ENCODE measurements at regions not wholly inside any gene's neighbourhood (a gene's known extent, or its start where the extent isn't known, plus 50 kb on each side); places are given as distances from the start of the nearest gene placed in this dataset.
"Not testable (repeated sequence)": the region's sequence is repeated elsewhere in the genome, so short reads cannot be mapped to it uniquely, and the experiment has no call there.

- TF ChIP-seq POLR2A (IDR thresholded peaks at IDR 0.05; ENCODE audit: low read depth) (no peak), POLR2AphosphoS5 (IDR thresholded peaks at IDR 0.05) (no peak), CTCF (IDR thresholded peaks at IDR 0.05) (no peak)
- no peak for DNase-seq (ENCODE audit: extremely low spot score)
- Histone ChIP-seq H3K27ac (replicated peaks in 1 of 4) (no peak overlapping the region), H3K9me3 (no peaks in the 10 kb centered on the region), H3K36me3 (no peaks in the 10 kb centered on the region), H3K4me1 (no peaks in the 10 kb centered on the region), H3K4me3 (no peak overlapping the region), H3K27me3 (no peaks in the 10 kb centered on the region)
- intact Hi-C loops (cut with DNase I) = no loop called here
- WGBS = 65% methylated on average over 3 of the region's 3 CpGs
Measured at GRCh38 chr4:138445098-138445497, 202.9 kb upstream of the SLC7A11 start.

- no peak for TF ChIP-seq EP300 (IDR thresholded peaks at IDR 0.05)
- TF ChIP-seq POLR2AphosphoS5 (IDR thresholded peaks at IDR 0.05) = no peak
- TF ChIP-seq POLR2A (IDR thresholded peaks at IDR 0.05; ENCODE audit: low read depth) = no peak
- TF ChIP-seq CTCF (IDR thresholded peaks at IDR 0.05) = no peak
- intact Hi-C loops (cut with DNase I) = no loop called here
- Histone ChIP-seq H3K9me3 (no peaks in the 10 kb centered on the region), H3K4me1 (no peaks in the 10 kb centered on the region), H3K36me3 (no peaks in the 10 kb centered on the region), H3K27me3 (no peaks in the 10 kb centered on the region), H3K4me3 (no peak overlapping the region), H3K27ac (replicated peaks in 1 of 4) (no peak overlapping the region)
- no peak for DNase-seq (ENCODE audit: extremely low spot score)
- 84% methylated on average over 2 of the region's 2 CpGs for WGBS
Measured at GRCh38 chr4:138444260-138444659, 202.1 kb upstream of the SLC7A11 start.

GRCh38 chr4:138439143-138439581 lies 197.0 kb upstream of the SLC7A11 start:
- no peaks in the 10 kb centered on the region for H3K27me3 ChIP-seq
- TF ChIP-seq POLR2A (IDR thresholded peaks at IDR 0.05; ENCODE audit: low read depth) = no peak
- H3K4me1 ChIP-seq = no peaks in the 10 kb centered on the region
- no peak overlapping the region for H3K4me3 ChIP-seq
- WGBS = 75% methylated on average over 5 of the region's 5 CpGs
- intact Hi-C loops (cut with DNase I) = no loop called here
- H3K9me3 ChIP-seq = peaks cover 0 to 4% (median 0%) of the 10 kb centered on the region in 4 donors
- no peak overlapping the region for H3K27ac ChIP-seq (replicated peaks in 1 of 4)
- no peak for DNase-seq (ENCODE audit: extremely low spot score)
- H3K36me3 ChIP-seq = no peaks in the 10 kb centered on the region

- no peaks in the 10 kb centered on the region for H3K36me3 ChIP-seq
- no peak for TF ChIP-seq EP300 (IDR thresholded peaks at IDR 0.05)
- no peak for TF ChIP-seq CTCF (IDR thresholded peaks at IDR 0.05)
- TF ChIP-seq POLR2AphosphoS5 (IDR thresholded peaks at IDR 0.05) = no peak
- no peak for TF ChIP-seq POLR2A (IDR thresholded peaks at IDR 0.05; ENCODE audit: low read depth)
- H3K27ac ChIP-seq (replicated peaks in 1 of 4) = no peak overlapping the region
- no peaks in the 10 kb centered on the region for H3K27me3 ChIP-seq
- H3K9me3 ChIP-seq = peaks cover 0 to 4% (median 0%) of the 10 kb centered on the region in 4 donors
- H3K4me3 ChIP-seq = no peak overlapping the region
- H3K4me1 ChIP-seq = no peaks in the 10 kb centered on the region
- no peak for DNase-seq (ENCODE audit: extremely low spot score)
- intact Hi-C loops (cut with DNase I) = no loop called here
Measured at GRCh38 chr4:138438608-138439007, 196.5 kb upstream of the SLC7A11 start.

- intact Hi-C loops (cut with DNase I) = no loop called here
- H3K9me3 ChIP-seq = peaks cover 0 to 8% (median 0%) of the 10 kb centered on the region in 4 donors
- no peaks in the 10 kb centered on the region for H3K36me3 ChIP-seq
- WGBS = 95% methylated on average over 1 of the region's 1 CpG
- H3K27ac ChIP-seq (replicated peaks in 1 of 4) = no peak overlapping the region
- no peaks in the 10 kb centered on the region for H3K4me1 ChIP-seq
- no peak for DNase-seq (ENCODE audit: extremely low spot score)
- TF ChIP-seq EP300 (IDR thresholded peaks at IDR 0.05) = no peak
- no peak for TF ChIP-seq POLR2AphosphoS5 (IDR thresholded peaks at IDR 0.05)
- no peak for TF ChIP-seq CTCF (IDR thresholded peaks at IDR 0.05)
- TF ChIP-seq POLR2A (IDR thresholded peaks at IDR 0.05; ENCODE audit: low read depth) = no peak
- H3K4me3 ChIP-seq = no peak overlapping the region
- no peaks in the 10 kb centered on the region for H3K27me3 ChIP-seq
Measured at GRCh38 chr4:138437263-138437851, 195.2 kb upstream of the SLC7A11 start.

GRCh38 chr4:138435733-138436132 lies 193.6 kb upstream of the SLC7A11 start:
- DNase-seq (ENCODE audit: extremely low spot score); H3K27ac ChIP-seq (replicated peaks in 1 of 4); H3K9me3 ChIP-seq; H3K36me3 ChIP-seq; H3K4me3 ChIP-seq; H3K27me3 ChIP-seq; intact Hi-C loops (cut with DNase I); H3K4me1 ChIP-seq: not testable (repeated sequence)
- WGBS = 100% methylated on average over 2 of the region's 2 CpGs

GRCh38 chr4:138435046-138435445 lies 192.9 kb upstream of the SLC7A11 start:
- H3K9me3 ChIP-seq; intact Hi-C loops (cut with DNase I); H3K36me3 ChIP-seq; H3K4me1 ChIP-seq; H3K4me3 ChIP-seq; DNase-seq (ENCODE audit: extremely low spot score); H3K27me3 ChIP-seq; H3K27ac ChIP-seq (replicated peaks in 1 of 4): not testable (repeated sequence)

Data from esophagus muscularis mucosa (tissue), 4 donors.